Esophagus muscularis mucosa (tissue), 4 donors: ENCODE measurements at regions not wholly inside any gene's neighbourhood (a gene's known extent, or its start where the extent isn't known, plus 50 kb on each side); places are given as distances from the start of the nearest gene placed in this dataset.

Experiments used
- DNase-seq: peaks from one replicate; pipeline ENCODE4 v3.0.0-alpha.2; 2017; ENCODE audit errors: extremely low spot score
- H3K27ac ChIP-seq, 4 donors: fragments of 200-600 bp; sonication (generic); replicated peaks in 1 of 4; 1 replicate in 3 of 4; 2 replicates in 1 of 4; pipeline ENCODE4 v1.5.1; 2016 to 2019; ENCODE audit warnings: mild to moderate bottlenecking in 1 of 4
- H3K27me3 ChIP-seq, 4 donors: fragments of 200-600 bp; sonication (generic); one replicate each; pipeline versions ENCODE4 v1.5.1 to v1.6.0; 2016 to 2019
- H3K36me3 ChIP-seq, 4 donors: fragments of 200-600 bp; sonication (generic); one replicate each; pipeline ENCODE4 v1.5.1; 2016 to 2019
- H3K4me1 ChIP-seq, 4 donors: fragments of 200-600 bp; sonication (generic); one replicate each; pipeline ENCODE4 v1.5.1; 2016 to 2019
- H3K4me3 ChIP-seq, 4 donors: fragments of 200-600 bp; sonication (generic); 1 replicate in 2 of 4; 2 replicates in 2 of 4; pipeline ENCODE4 v1.5.1; 2016 to 2019; ENCODE audit warnings: mild to moderate bottlenecking in 4 of 4, moderate library complexity in 1 of 4
- H3K9me3 ChIP-seq, 4 donors: fragments of 200-600 bp; sonication (generic); 1 replicate in 3 of 4; 2 replicates in 1 of 4; pipeline ENCODE4 v1.5.1; 2016 to 2019
- EP300 ChIP-seq: sonication (generic); formaldehyde crosslinking; IDR thresholded peaks from one replicate; pipeline ENCODE4 v1.6.1; 2017; ENCODE audit warnings: antibody characterized with exemption
- POLR2A ChIP-seq: fragments of 450-650 bp; IDR thresholded peaks from one replicate; pipeline ENCODE4 v1.6.1; 2017; ENCODE audit warnings: antibody characterized with exemption, moderate library complexity, mild to moderate bottlenecking, low read depth
- POLR2AphosphoS5 ChIP-seq, 2 donors: sonication (generic); formaldehyde crosslinking; IDR thresholded peaks; one replicate each; pipeline ENCODE4 v1.6.1; 2017; ENCODE audit warnings: antibody characterized with exemption in 2 of 2
- WGBS: methylation state at CpG from one replicate; pipeline ENCODE4 v1.1.5; 2018; 5-methylcytosine and 5-hydroxymethylcytosine counted together
- intact Hi-C: fragments of 100-400 bp; cut with DNase I; formaldehyde crosslinking; loops from one replicate; pipeline ENCODE4 v1.15.1; 2023
- TF ChIP-seq, protein P1 (sequence below), 3 experiments: fragments of 200-600 bp in 2 of 3; fragments of 450-650 bp in 1 of 3; sonication (generic) in 2 of 3; IDR thresholded peaks; one replicate each; pipeline ENCODE4 v1.5.1; 2017 to 2019; ENCODE audit warnings: antibody characterized with exemption in 3 of 3, mild to moderate bottlenecking in 2 of 3, moderate library complexity in 1 of 3

DNA sequence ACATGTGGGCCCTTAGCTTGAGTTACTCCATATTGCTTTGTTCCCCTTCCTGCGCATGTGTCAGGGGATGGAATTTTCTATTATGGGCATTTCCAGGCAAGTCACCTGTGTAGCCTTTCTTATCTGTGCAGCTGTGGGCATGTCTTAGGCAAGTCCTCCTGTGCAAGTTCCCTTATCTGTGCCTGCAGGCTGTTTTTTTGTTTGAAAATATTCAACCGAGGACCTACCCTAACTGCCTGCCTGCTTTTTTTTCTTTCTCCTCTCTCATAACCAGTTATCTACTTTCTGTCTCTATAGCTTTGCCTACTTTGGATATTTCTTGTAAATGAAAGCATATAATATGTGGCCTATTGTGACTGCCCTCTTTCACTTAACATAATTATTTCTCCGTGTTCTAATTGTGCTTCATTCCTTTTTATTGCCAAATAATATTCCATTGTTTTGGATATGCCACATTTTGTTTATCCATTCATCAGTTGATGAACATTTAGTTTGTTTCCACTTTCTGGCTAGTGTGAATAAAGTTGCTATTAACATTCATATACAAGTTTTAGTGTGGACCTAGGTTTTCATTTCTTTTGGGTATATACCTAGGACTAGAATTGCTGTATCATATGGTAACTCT lies 83.6 kb upstream of the CADM1 start:
- Histone ChIP-seq H3K36me3 (no peaks in the 10 kb centered on the region), H3K4me1 (no peaks in the 10 kb centered on the region), H3K27ac (no peak overlapping the region), H3K4me3 (no peak overlapping the region), H3K9me3 (peaks cover 0 to 12% (median 10%) of the 10 kb centered on the region in 4 donors), H3K27me3 (no peaks in the 10 kb centered on the region)
- intact Hi-C loops = no loop called here
- no peak for DNase-seq
- WGBS = 85% methylated on average over 3 of the region's 3 CpGs
- no peak for TF ChIP-seq EP300
- TF ChIP-seq POLR2AphosphoS5 (IDR thresholded peaks at IDR 0.05) = no peak
- TF ChIP-seq POLR2A = no peak
- TF ChIP-seq, protein P1, sequence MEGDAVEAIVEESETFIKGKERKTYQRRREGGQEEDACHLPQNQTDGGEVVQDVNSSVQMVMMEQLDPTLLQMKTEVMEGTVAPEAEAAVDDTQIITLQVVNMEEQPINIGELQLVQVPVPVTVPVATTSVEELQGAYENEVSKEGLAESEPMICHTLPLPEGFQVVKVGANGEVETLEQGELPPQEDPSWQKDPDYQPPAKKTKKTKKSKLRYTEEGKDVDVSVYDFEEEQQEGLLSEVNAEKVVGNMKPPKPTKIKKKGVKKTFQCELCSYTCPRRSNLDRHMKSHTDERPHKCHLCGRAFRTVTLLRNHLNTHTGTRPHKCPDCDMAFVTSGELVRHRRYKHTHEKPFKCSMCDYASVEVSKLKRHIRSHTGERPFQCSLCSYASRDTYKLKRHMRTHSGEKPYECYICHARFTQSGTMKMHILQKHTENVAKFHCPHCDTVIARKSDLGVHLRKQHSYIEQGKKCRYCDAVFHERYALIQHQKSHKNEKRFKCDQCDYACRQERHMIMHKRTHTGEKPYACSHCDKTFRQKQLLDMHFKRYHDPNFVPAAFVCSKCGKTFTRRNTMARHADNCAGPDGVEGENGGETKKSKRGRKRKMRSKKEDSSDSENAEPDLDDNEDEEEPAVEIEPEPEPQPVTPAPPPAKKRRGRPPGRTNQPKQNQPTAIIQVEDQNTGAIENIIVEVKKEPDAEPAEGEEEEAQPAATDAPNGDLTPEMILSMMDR (IDR thresholded peaks at IDR 0.05) = no peak

DNA sequence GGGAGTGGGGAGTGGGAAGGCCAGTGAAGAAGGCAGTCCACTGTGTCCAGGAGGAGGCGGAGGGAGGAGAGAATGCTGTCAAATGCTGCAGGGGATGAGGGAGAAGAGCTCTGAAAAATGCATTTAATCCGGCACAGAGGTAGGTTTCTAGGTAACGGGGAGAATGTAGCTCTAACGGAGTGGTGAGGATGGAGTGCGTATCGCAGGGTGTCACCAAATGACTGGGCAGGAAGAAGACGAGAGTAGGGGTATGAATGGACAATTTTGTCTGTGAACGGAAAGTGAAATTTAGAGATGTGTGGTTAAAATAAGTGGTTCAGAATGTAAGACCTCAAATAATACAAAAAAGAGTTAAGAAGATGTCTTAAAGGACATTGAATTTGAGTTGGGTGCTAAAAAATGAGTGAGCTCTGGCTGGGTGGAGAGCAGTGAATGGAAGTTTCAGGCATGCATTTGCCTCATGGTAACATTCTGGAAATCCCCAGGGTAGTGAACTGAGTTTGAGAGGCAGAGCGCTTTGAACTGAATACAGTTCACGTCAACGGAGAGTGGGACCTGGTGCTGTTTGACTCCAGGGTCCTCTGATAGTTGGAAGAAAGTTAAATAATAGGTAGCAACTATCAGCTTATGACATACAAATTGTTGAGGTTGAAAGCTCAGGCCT lies 81.3 kb upstream of the CADM1 start:
- Histone ChIP-seq H3K27me3 (no peaks in the 10 kb centered on the region), H3K36me3 (no peaks in the 10 kb centered on the region), H3K4me1 (peaks cover 0 to 6% (median 4%) of the 10 kb centered on the region in 4 donors), H3K9me3 (peaks cover 0 to 12% (median 10%) of the 10 kb centered on the region in 4 donors), H3K27ac (no peak overlapping the region), H3K4me3 (no peak overlapping the region)
- WGBS = 94% methylated on average over 11 of the region's 11 CpGs
- TF ChIP-seq POLR2A (no peak), POLR2AphosphoS5 (IDR thresholded peaks at IDR 0.05) (no peak), EP300 (no peak)
- TF ChIP-seq, protein P1 (IDR thresholded peaks at IDR 0.05) = no peak
- DNase-seq = no peak
- intact Hi-C loops = no loop called here

DNA sequence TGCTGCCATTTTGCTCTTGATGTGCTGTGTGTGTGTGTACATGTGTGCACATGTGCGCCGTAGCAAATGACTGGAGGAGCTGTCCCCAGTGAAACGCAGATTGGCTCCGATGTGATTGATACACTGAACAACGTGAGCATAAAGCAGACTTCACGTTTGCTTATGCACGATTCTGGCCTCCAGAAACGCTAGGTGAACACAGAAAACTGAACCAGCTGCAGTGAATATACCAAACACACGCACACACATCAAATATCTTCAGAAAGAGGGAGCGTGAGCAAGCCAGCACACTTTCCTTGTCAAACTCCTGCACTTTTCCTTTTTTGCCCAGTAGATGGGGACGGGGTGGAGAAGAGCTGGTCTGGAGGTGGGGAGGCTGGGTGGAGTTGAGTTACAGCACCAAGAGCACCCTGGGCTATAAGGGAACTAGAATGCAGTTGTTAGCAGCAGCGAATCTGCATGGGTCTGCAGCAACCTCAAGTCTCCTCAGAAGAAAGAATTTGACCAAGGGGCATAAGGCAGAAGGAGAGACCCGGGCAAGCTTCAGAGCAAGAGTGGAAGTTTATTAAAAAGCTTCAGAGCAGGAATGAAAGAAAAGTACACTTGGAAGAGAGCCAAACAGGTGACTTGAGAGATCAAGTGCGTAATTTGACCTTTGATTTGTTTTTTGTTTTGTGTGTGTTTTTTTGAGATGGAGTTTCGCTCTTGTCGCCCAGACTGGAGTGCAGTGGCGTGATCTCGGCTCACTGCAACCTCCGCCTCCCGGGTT lies 77.8 kb upstream of the CADM1 start:
- no peak overlapping the region for H3K4me3 ChIP-seq
- H3K4me1 ChIP-seq = peaks cover 0 to 6% (median 4%) of the 10 kb centered on the region in 4 donors
- H3K9me3 ChIP-seq = no peaks in the 10 kb centered on the region
- WGBS = 82% methylated on average over 20 of the region's 20 CpGs
- no peak for DNase-seq
- intact Hi-C loops = no loop called here
- no peak overlapping the region for H3K27ac ChIP-seq
- no peaks in the 10 kb centered on the region for H3K27me3 ChIP-seq
- H3K36me3 ChIP-seq = no peaks in the 10 kb centered on the region
- no peak for TF ChIP-seq POLR2AphosphoS5 (IDR thresholded peaks at IDR 0.05)
- TF ChIP-seq POLR2A = no peak
- no peak for TF ChIP-seq EP300
- TF ChIP-seq, protein P1 (IDR thresholded peaks at IDR 0.05) = no peak

DNA sequence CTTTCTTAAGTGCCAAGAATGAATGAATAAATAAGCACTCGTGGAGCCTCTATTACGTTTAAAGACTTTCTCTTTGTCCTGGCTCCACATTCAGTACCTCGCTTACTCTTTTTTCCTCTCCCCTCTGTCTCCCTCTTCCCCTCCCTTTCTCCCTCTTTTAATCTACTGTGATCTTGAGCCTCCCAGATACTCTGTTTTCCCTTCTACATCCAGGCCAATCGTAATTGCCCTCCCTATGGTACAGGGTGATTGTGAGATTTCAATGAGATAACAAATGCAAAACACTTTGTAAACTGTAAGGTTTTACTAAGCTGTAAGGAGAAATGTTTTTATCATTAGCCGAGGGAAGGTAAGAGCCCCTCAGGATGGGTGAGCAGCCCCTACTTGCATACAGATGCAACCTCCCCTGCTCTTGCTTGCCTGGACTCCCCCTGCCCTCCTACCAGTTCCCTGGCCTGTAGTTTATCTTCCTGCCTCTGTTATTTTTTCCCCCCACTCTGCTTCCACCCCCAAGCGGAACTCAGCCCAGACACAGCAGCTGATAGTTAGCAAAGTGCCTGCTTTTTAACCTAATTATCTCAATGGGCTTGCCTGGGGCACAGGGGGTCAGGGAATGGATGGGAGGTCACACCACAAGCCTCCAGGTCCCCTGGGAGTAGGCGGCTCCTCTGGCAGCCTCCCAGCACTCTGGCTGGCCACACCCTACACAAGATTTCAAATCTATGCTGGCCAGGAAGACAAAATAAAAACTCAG lies 76.9 kb upstream of the CADM1 start:
- no peak for DNase-seq
- Histone ChIP-seq H3K4me3 (no peak overlapping the region), H3K27me3 (no peaks in the 10 kb centered on the region), H3K27ac (no peak overlapping the region), H3K9me3 (no peaks in the 10 kb centered on the region), H3K4me1 (peaks cover 0 to 6% (median 4%) of the 10 kb centered on the region in 4 donors), H3K36me3 (no peaks in the 10 kb centered on the region)
- TF ChIP-seq EP300 = no peak
- TF ChIP-seq POLR2AphosphoS5 (IDR thresholded peaks at IDR 0.05) = no peak
- TF ChIP-seq, protein P1 (IDR thresholded peaks at IDR 0.05) = no peak
- TF ChIP-seq POLR2A = no peak
- 74% methylated on average over 7 of the region's 7 CpGs for WGBS
- intact Hi-C loops = no loop called here
